ENCODE measurements at regions not wholly inside any gene's neighbourhood (a gene's known extent, or its start where the extent isn't known, plus 50 kb on each side); places are given as distances from the start of the nearest gene placed in this dataset.

- H3K36me3 Mint-ChIP-seq = no peaks in the 10 kb centered on the region
- no peak for DNase-seq (ENCODE audit: extremely low spot score, unreplicated experiment)
Measured at GRCh38 chr3:40843851-40844548, 319.2 kb downstream of the ZNF621 start.

GRCh38 chr3:40844896-40845295, 320.1 kb downstream of the ZNF621 start:
- H3K36me3 Mint-ChIP-seq = no peaks in the 10 kb centered on the region
- peaks cover 11% of the 10 kb centered on the region for H3K4me1 Mint-ChIP-seq (ENCODE audit: unreplicated experiment)
- no peak for TF ChIP-seq CTCF (conservative IDR thresholded peaks at IDR 0.05)
- H3K27me3 Mint-ChIP-seq = no peaks in the 10 kb centered on the region
- H3K4me3 Mint-ChIP-seq = peak overlapping the region; percentile 30
- no peaks in the 10 kb centered on the region for H3K9me3 Mint-ChIP-seq
- H3K27ac Mint-ChIP-seq = no peak overlapping the region
- no peak for DNase-seq (ENCODE audit: extremely low spot score, unreplicated experiment)

More at GRCh38 chr3:40843851-40844548, 319.2 kb downstream of the ZNF621 start:
- Mint-ChIP-seq H3K4me3 (peak overlapping the region; percentile 13), H3K27ac (peak overlapping the region; percentile 59), H3K27me3 (no peaks in the 10 kb centered on the region), H3K4me1 (ENCODE audit: unreplicated experiment) (peaks cover 11% of the 10 kb centered on the region), H3K9me3 (no peaks in the 10 kb centered on the region)
- TF ChIP-seq CTCF (conservative IDR thresholded peaks at IDR 0.05) = no peak

- no peak for DNase-seq (ENCODE audit: extremely low spot score, unreplicated experiment)
- Mint-ChIP-seq H3K4me3 (no peak overlapping the region), H3K36me3 (no peaks in the 10 kb centered on the region), H3K27me3 (peaks cover 3% of the 10 kb centered on the region), H3K9me3 (peaks cover 5% of the 10 kb centered on the region), H3K4me1 (ENCODE audit: unreplicated experiment) (peaks cover 11% of the 10 kb centered on the region), H3K27ac (no peak overlapping the region)
- TF ChIP-seq CTCF (conservative IDR thresholded peaks at IDR 0.05) = no peak
Measured at GRCh38 chr3:40845447-40845846, 320.7 kb downstream of the ZNF621 start.

- Mint-ChIP-seq H3K9me3 (peaks cover 7% of the 10 kb centered on the region), H3K27me3 (peaks cover 3% of the 10 kb centered on the region), H3K27ac (no peak overlapping the region), H3K4me1 (ENCODE audit: unreplicated experiment) (peaks cover 11% of the 10 kb centered on the region), H3K4me3 (no peak overlapping the region), H3K36me3 (no peaks in the 10 kb centered on the region)
- no peak for TF ChIP-seq CTCF (conservative IDR thresholded peaks at IDR 0.05)
- no peak for DNase-seq (ENCODE audit: extremely low spot score, unreplicated experiment)
Measured at GRCh38 chr3:40845916-40846315, 321.2 kb downstream of the ZNF621 start.

GRCh38 chr3:40846451-40846850, 321.7 kb downstream of the ZNF621 start:
- DNase-seq (ENCODE audit: extremely low spot score, unreplicated experiment) = no peak
- TF ChIP-seq CTCF (conservative IDR thresholded peaks at IDR 0.05) = no peak
- Mint-ChIP-seq H3K36me3 (no peaks in the 10 kb centered on the region), H3K4me1 (ENCODE audit: unreplicated experiment) (peaks cover 11% of the 10 kb centered on the region), H3K4me3 (no peak overlapping the region), H3K9me3 (peaks cover 7% of the 10 kb centered on the region), H3K27me3 (peaks cover 3% of the 10 kb centered on the region), H3K27ac (no peak overlapping the region)

Measured in type B pancreatic cell (in vitro differentiated cells).